ENCODE measurements at regions not wholly inside any gene's neighbourhood (a gene's known extent, or its start where the extent isn't known, plus 50 kb on each side); places are given as distances from the start of the nearest gene placed in this dataset.

DNA sequence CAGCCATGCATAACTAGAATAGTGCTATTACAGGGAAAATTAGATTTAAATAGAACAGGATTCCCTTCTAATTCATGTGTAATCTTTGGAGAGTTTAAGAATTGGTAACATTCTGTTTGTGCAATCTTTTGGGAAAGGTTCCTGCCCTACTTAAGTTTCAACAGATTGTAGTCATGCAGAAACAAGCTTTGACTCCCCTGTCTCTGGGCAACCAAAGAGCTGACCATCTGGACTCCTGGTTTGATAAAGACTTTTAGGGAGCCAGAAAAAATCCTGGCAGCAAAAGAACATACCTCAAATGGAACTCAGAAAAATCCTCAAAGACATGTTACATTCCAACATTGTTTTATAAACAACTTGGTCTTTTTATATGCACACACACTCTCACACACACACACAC, 191.1 kb upstream of the NEIL3 start:
- ATAC-seq (peak in 3 of 4 donors; percentile 79 to 95 (median 83)), DNase-seq (peak in 3 of 5 donors; percentile 36 to 54 (median 45))
- Histone ChIP-seq H3K9me3 (peaks cover 0 to 18% (median 5%) of the 10 kb centered on the region in 12 donors), H3K27ac (peak overlapping the region in 2 of 12 donors; percentile 17 to 52), H3K4me3 (no peak overlapping the region), H3K4me1 (no peaks in the 10 kb centered on the region), H3K36me3 (no peaks in the 10 kb centered on the region), H3K27me3 (no peaks in the 10 kb centered on the region)
- TF ChIP-seq CTCF (IDR thresholded peaks at IDR 0.05), result no peak
- intact Hi-C loops (cut with DNase I), result no loop called here

DNA sequence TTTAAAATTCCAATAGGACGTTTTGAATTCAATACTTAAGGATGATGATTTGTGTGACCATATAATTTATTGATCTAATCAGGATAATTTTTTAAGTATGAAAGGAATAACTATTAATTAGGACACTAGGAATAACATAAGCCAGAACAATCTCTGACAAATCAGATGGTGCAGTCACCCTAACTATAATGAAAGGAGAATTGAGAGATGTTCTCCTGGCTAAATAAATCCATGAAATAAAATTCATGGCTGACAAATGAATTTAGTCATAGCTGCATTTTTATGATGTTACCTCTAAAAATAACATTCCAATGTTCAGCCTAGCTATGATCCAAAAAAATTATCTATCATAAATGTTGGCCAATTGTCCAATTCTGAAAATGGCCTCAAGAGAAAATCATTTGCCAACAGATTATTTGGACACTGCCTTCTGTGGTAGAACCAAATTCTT, 190.6 kb upstream of the NEIL3 start:
- H3K27me3 ChIP-seq, result no peaks in the 10 kb centered on the region
- ATAC-seq (peak in 1 of 4 donors; percentile 77), DNase-seq (no peak)
- no peaks in the 10 kb centered on the region for H3K4me1 ChIP-seq
- WGBS, 4 donors, result 19 to 34% (median 23%) methylated on average over 1 of the region's 1 CpG
- H3K9me3 ChIP-seq, result peaks cover 0 to 18% (median 5%) of the 10 kb centered on the region in 12 donors
- H3K36me3 ChIP-seq, result no peaks in the 10 kb centered on the region
- TF ChIP-seq CTCF (IDR thresholded peaks at IDR 0.05) (no peak), POLR2A (IDR thresholded peaks at IDR 0.05) (no peak)
- H3K27ac ChIP-seq, result peak overlapping the region in 2 of 12 donors; percentile 17 to 52
- intact Hi-C loops (cut with DNase I), result no loop called here
- no peak overlapping the region for H3K4me3 ChIP-seq

DNA sequence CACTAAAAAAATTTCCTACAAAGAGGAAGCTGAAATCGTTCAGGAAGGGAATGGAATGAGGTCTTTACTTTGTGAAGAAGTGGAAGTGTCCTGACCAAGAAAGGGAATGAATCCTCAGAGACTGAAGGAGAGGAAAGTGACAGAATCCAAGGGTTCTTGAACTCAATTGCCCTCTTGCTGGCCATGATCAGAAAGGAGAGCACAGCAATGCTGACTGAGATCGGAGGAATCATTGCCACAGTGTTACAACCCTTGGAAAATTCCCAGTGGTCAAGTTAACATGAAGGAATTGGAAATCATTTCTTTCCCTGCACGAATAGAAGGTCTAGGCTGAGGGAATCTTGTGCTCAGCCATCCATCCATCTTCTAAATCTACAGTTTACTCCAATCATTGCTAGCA, 190.0 kb upstream of the NEIL3 start:
- no peak for DNase-seq
- intact Hi-C loops (cut with DNase I), result no loop called here
- TF ChIP-seq POLR2A (IDR thresholded peaks at IDR 0.05) (no peak), CTCF (IDR thresholded peaks at IDR 0.05) (no peak)
- 53 to 67% (median 56%) methylated on average over 3 of the region's 3 CpGs for WGBS, 4 donors
- Histone ChIP-seq H3K4me3 (no peak overlapping the region), H3K9me3 (peaks cover 0 to 18% (median 5%) of the 10 kb centered on the region in 12 donors), H3K4me1 (no peaks in the 10 kb centered on the region), H3K27ac (peak overlapping the region in 1 of 12 donors; percentile 19), H3K36me3 (no peaks in the 10 kb centered on the region), H3K27me3 (no peaks in the 10 kb centered on the region)
- ATAC-seq, result no peak

- Histone ChIP-seq H3K36me3 (no peaks in the 10 kb centered on the region), H3K4me3 (no peak overlapping the region), H3K9me3 (peaks cover 0 to 32% (median 11%) of the 10 kb centered on the region in 12 donors), H3K27ac (no peak overlapping the region), H3K27me3 (no peaks in the 10 kb centered on the region), H3K4me1 (no peaks in the 10 kb centered on the region)
- ATAC-seq (no peak), DNase-seq (no peak)
- WGBS, 4 donors, result 78 to 82% (median 81%) methylated on average over 2 of the region's 2 CpGs
- intact Hi-C loops (cut with DNase I), result no loop called here
- TF ChIP-seq CTCF (IDR thresholded peaks at IDR 0.05), result no peak
- no peak for TF ChIP-seq POLR2A (IDR thresholded peaks at IDR 0.05)
Observed at GRCh38 chr4:177123811-177124210, 185.9 kb upstream of the NEIL3 start.

Measured in heart left ventricle (tissue), 16 donors.